Liver (tissue), 7 donors: ENCODE measurements at regions not wholly inside any gene's neighbourhood (a gene's known extent, or its start where the extent isn't known, plus 50 kb on each side); places are given as distances from the start of the nearest gene placed in this dataset.

ENCODE experiments used
- DNase-seq: peaks from one replicate; pipeline ENCODE4 v3.0.0-alpha.2; 2017; ENCODE audit warnings: low spot score
- H3K27ac ChIP-seq, 2 donors: one replicate each; pipeline ENCODE4 v1.7.0; 2013; ENCODE audit warnings: inconsistent platforms in 2 of 2, low read length in 2 of 2, control low read depth in 1 of 2, low read depth in 1 of 2, mild to moderate bottlenecking in 1 of 2
- H3K27me3 ChIP-seq, 4 donors: one replicate each; pipeline versions ENCODE4 v1.6.1 to v1.7.0; 2013; ENCODE audit warnings: low read length in 3 of 4, inconsistent platforms in 1 of 4, mild to moderate bottlenecking in 1 of 4, moderate library complexity in 1 of 4; ENCODE audit not compliant: control insufficient read depth in 4 of 4, insufficient read depth in 4 of 4
- H3K36me3 ChIP-seq, 4 donors: one replicate each; pipeline versions ENCODE4 v1.6.1 to v1.7.0; 2013; ENCODE audit warnings: low read length in 3 of 4, mild to moderate bottlenecking in 3 of 4, low read depth in 1 of 4, moderate library complexity in 1 of 4; ENCODE audit not compliant: control insufficient read depth in 4 of 4, insufficient read depth in 3 of 4
- H3K4me1 ChIP-seq, 4 donors: one replicate each; pipeline versions ENCODE4 v1.6.1 to v1.7.0; 2013; ENCODE audit warnings: low read length in 3 of 4, mild to moderate bottlenecking in 3 of 4, moderate library complexity in 1 of 4; ENCODE audit not compliant: control insufficient read depth in 4 of 4, insufficient read depth in 4 of 4
- H3K4me3 ChIP-seq, 3 donors: one replicate each; pipeline versions ENCODE4 v1.6.1 to v1.7.0; 2013; ENCODE audit warnings: low read length in 3 of 3, control low read depth in 1 of 3, low read depth in 1 of 3, mild to moderate bottlenecking in 1 of 3
- H3K9ac ChIP-seq, 2 donors: one replicate each; pipeline ENCODE4 v1.7.0; 2013; ENCODE audit warnings: low read length in 2 of 2, mild to moderate bottlenecking in 2 of 2, moderate library complexity in 2 of 2, control low read depth in 1 of 2, low read depth in 1 of 2
- H3K9me3 ChIP-seq, 4 donors: one replicate each; pipeline versions ENCODE4 v1.6.1 to v1.7.0; 2013; ENCODE audit warnings: low read length in 3 of 4; ENCODE audit not compliant: control insufficient read depth in 4 of 4
- ATF3 ChIP-seq: IDR thresholded peaks from 2 replicates; pipeline ENCODE4 v1.6.1; 2016; ENCODE audit warnings: antibody characterized with exemption
- EGR1 ChIP-seq, 2 donors: IDR thresholded peaks; 2 replicates each; pipeline ENCODE4 v1.6.1; 2016 to 2018; ENCODE audit warnings: antibody characterized with exemption in 2 of 2, low read depth in 2 of 2
- FOXA1 ChIP-seq: IDR thresholded peaks from 2 replicates; pipeline ENCODE4 v1.6.1; 2016; ENCODE audit warnings: antibody characterized with exemption
- FOXA2 ChIP-seq: IDR thresholded peaks from 2 replicates; pipeline ENCODE4 v1.6.1; 2016; ENCODE audit warnings: antibody characterized with exemption
- GABPA ChIP-seq, 2 donors: IDR thresholded peaks in 1 of 2; conservative IDR thresholded peaks in 1 of 2; 2 replicates each; pipeline ENCODE4 v1.6.1; 2016; ENCODE audit warnings: antibody characterized with exemption in 2 of 2, mild to moderate bottlenecking in 1 of 2, moderate library complexity in 1 of 2
- HNF4A ChIP-seq, 2 donors: conservative IDR thresholded peaks; 2 replicates each; pipeline ENCODE4 v1.6.1; 2016; ENCODE audit warnings: antibody characterized with exemption in 2 of 2, mild to moderate bottlenecking in 2 of 2
- HNF4G ChIP-seq: IDR thresholded peaks from 2 replicates; pipeline ENCODE4 v1.6.1; 2016; ENCODE audit warnings: antibody characterized with exemption
- JUND ChIP-seq, 2 donors: IDR thresholded peaks; 2 replicates each; pipeline ENCODE4 v1.6.1; 2016; ENCODE audit warnings: antibody characterized with exemption in 2 of 2
- MAX ChIP-seq: IDR thresholded peaks from 2 replicates; pipeline ENCODE4 v1.6.1; 2016; ENCODE audit warnings: antibody characterized with exemption
- NR2F2 ChIP-seq: IDR thresholded peaks from 2 replicates; pipeline ENCODE4 v1.6.1; 2016; ENCODE audit warnings: antibody characterized with exemption
- RAD21 ChIP-seq, 2 donors: IDR thresholded peaks; 2 replicates each; pipeline ENCODE4 v1.6.1; 2016; ENCODE audit warnings: antibody characterized with exemption in 2 of 2, mild to moderate bottlenecking in 2 of 2
- REST ChIP-seq: IDR thresholded peaks from 2 replicates; pipeline ENCODE4 v1.6.1; 2016; ENCODE audit warnings: antibody characterized with exemption, mild to moderate bottlenecking
- RXRA ChIP-seq, 2 donors: IDR thresholded peaks; 2 replicates each; pipeline ENCODE4 v1.6.1; 2017 to 2018; ENCODE audit warnings: antibody characterized with exemption in 2 of 2, mild to moderate bottlenecking in 1 of 2
- SP1 ChIP-seq: IDR thresholded peaks from 2 replicates; pipeline ENCODE4 v1.6.1; 2018; ENCODE audit warnings: antibody characterized with exemption, mild to moderate bottlenecking
- TAF1 ChIP-seq: conservative IDR thresholded peaks from 2 replicates; pipeline ENCODE4 v1.6.1; 2016; ENCODE audit warnings: antibody characterized with exemption, mild to moderate bottlenecking
- YY1 ChIP-seq: IDR thresholded peaks from 2 replicates; pipeline ENCODE4 v1.6.1; 2016; ENCODE audit warnings: antibody characterized with exemption, mild to moderate bottlenecking
- ZBTB33 ChIP-seq: IDR thresholded peaks from 2 replicates; pipeline ENCODE4 v1.6.1; 2016; ENCODE audit warnings: antibody characterized with exemption
- WGBS: extraction: QIAGEN DNeasy Blood & Tissue Kit; methylation state at CpG from one replicate; pipeline ENCODE4 v1.1.7; 2013; 5-methylcytosine and 5-hydroxymethylcytosine counted together
- donor health status: healthy.
- donor health status: healthy.
- donor health status: healthy.
- donor health status: healthy.

GRCh38 chr10:89153971-89154370 lies 53.1 kb downstream of the CH25H start:
- TF ChIP-seq TAF1 (no peak), FOXA1 (no peak), FOXA2 (no peak), RXRA (IDR thresholded peaks at IDR 0.05) (no peak), HNF4A (conservative IDR thresholded peaks at IDR 0.05) (no peak), GABPA (IDR thresholded peaks at IDR 0.05 in 1 of 2, conservative IDR thresholded peaks at IDR 0.05 in 1 of 2) (no peak), REST (no peak), JUND (IDR thresholded peaks at IDR 0.05) (no peak), HNF4G (no peak), YY1 (no peak), SP1 (no peak), ZBTB33 (no peak), MAX (no peak), RAD21 (IDR thresholded peaks at IDR 0.05) (no peak)
- Histone ChIP-seq H3K27me3 (no peaks in the 10 kb centered on the region), H3K4me1 (no peaks in the 10 kb centered on the region), H3K9ac (no peak overlapping the region), H3K9me3 (no peaks in the 10 kb centered on the region), H3K36me3 (no peaks in the 10 kb centered on the region), H3K27ac (no peak overlapping the region), H3K4me3 (no peak overlapping the region)
- no peak for DNase-seq
- 85% methylated on average over 1 of the region's 1 CpG for WGBS

- H3K27ac ChIP-seq = no peak overlapping the region
- no peaks in the 10 kb centered on the region for H3K36me3 ChIP-seq
- TF ChIP-seq SP1 (no peak), YY1 (no peak), NR2F2 (no peak), ATF3 (no peak), FOXA2 (no peak), REST (no peak), FOXA1 (no peak), EGR1 (IDR thresholded peaks at IDR 0.05; ENCODE audit: low read depth in 2 of 2) (no peak)
- DNase-seq = no peak
- WGBS = 87% methylated on average over 3 of the region's 3 CpGs
- H3K9me3 ChIP-seq = no peaks in the 10 kb centered on the region
- no peaks in the 10 kb centered on the region for H3K27me3 ChIP-seq
- no peak overlapping the region for H3K9ac ChIP-seq
- no peaks in the 10 kb centered on the region for H3K4me1 ChIP-seq
- no peak overlapping the region for H3K4me3 ChIP-seq
Observed at GRCh38 chr10:89153116-89153515, 54.0 kb downstream of the CH25H start.
